Skeletal muscle satellite cell (primary cell): ENCODE measurements at regions not wholly inside any gene's neighbourhood (a gene's known extent, or its start where the extent isn't known, plus 50 kb on each side); places are given as distances from the start of the nearest gene placed in this dataset.
"Not testable (repeated sequence)": the region's sequence is repeated elsewhere in the genome, so short reads cannot be mapped to it uniquely, and the experiment has no call there.

Experiments used
- H3K27me3 ChIP-seq: 2 replicates; pipeline ENCODE4 v1.7.0; 2013; ENCODE audit warnings: low read length; ENCODE audit not compliant: control insufficient read depth, insufficient read depth
- H3K36me3 ChIP-seq: 2 replicates; pipeline ENCODE4 v1.7.0; 2013; ENCODE audit warnings: mild to moderate bottlenecking, control low read depth, low read length; ENCODE audit not compliant: insufficient read depth
- H3K4me1 ChIP-seq: 2 replicates; pipeline ENCODE4 v1.7.0; 2013; ENCODE audit warnings: low read length; ENCODE audit not compliant: control insufficient read depth, insufficient read depth
- H3K4me2 ChIP-seq: 2 replicates; pipeline ENCODE4 v1.7.0; 2013; ENCODE audit warnings: mild to moderate bottlenecking, low read length
- H3K4me3 ChIP-seq: 2 replicates; pipeline ENCODE4 v1.7.0; 2013; ENCODE audit warnings: low read length
- H3K9ac ChIP-seq: 2 replicates; pipeline ENCODE4 v1.7.0; 2013; ENCODE audit warnings: mild to moderate bottlenecking, low read depth, low read length, moderate library complexity
- H3K9me3 ChIP-seq: replicated peaks from 2 replicates; pipeline ENCODE4 v1.7.0; 2013; ENCODE audit warnings: mild to moderate bottlenecking, control low read depth, low read length

DNA sequence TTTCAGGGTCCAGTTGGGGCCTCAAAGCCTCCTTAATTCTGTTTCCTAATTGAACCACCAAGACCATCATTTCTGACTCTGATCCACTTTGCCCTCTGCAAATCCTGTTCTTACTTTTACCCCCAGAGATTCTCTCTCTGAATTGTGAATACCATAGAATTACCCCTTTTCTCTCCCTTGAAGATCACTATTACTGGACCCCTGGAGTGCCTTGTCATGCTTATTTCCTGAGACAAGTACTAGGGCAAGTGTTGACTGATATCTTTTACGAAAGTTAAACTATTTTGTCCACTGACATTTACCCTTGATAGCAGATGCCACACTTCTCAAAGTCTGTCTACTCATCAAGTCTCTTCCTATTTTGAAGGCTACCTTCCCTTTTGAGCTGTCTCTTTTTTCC, 246.9 kb upstream of the PTGER4 start:
- no peaks in the 10 kb centered on the region for H3K27me3 ChIP-seq
- H3K4me3 ChIP-seq: no peak overlapping the region
- no peaks in the 10 kb centered on the region for H3K36me3 ChIP-seq
- H3K4me2 ChIP-seq: no peak overlapping the region
- no peak overlapping the region for H3K9ac ChIP-seq
- no peaks in the 10 kb centered on the region for H3K9me3 ChIP-seq
- peaks cover 28% of the 10 kb centered on the region for H3K4me1 ChIP-seq

DNA sequence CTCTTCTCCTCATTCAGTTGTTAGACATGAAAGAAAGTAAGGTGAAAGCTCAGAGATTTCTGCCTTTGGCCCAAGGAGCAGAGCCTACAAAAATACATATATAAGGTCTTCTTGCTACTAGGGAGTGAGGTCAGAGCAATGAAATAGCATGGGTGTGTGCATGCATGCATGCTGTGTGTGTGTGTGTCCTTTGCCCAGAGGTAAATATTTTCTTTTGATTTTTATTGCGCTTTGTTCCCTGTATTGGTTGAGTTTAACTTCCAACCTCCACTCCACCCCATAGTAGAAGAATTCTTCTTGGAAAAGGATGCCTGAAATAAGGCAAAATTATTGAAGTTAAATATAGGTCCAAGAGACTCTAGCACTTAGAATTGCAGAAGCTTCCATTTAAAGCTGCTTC, 248.0 kb upstream of the PTGER4 start:
- Histone ChIP-seq H3K4me2 (no peak overlapping the region), H3K9ac (no peak overlapping the region), H3K27me3 (no peaks in the 10 kb centered on the region), H3K4me3 (no peak overlapping the region), H3K4me1 (peaks cover 25% of the 10 kb centered on the region), H3K9me3 (no peaks in the 10 kb centered on the region), H3K36me3 (no peaks in the 10 kb centered on the region)

DNA sequence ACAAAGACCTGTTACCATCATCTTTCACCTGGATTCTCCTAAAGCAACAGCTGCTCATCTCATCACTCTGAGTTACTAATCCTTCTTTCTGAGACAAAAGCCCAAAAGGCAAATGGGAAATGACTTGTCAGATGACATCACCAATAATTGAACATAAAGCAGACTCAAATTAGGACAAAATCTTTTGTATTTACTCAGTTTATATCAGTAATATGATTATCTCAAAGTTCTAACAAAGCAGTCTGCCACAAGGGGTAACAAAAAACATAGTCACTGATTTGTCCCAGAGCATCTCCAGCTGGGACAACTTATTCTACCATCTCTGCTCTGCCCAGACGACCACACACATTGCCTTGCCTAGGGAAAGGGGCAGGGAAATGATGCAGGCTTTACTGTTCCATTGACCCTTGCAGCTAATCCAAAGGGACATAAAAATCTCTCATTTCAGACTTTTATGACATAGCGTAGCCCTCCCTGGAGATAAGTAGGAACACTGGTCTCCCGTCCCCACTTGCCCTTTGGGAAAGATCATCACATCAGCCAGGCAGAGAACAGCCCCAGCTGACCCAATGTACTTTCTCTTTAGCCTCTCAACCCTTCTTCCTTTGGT, 249.5 kb upstream of the PTGER4 start:
- Histone ChIP-seq H3K36me3 (no peaks in the 10 kb centered on the region), H3K27me3 (no peaks in the 10 kb centered on the region), H3K4me2 (no peak overlapping the region), H3K4me3 (no peak overlapping the region), H3K9me3 (no peaks in the 10 kb centered on the region), H3K4me1 (peaks cover 25% of the 10 kb centered on the region), H3K9ac (no peak overlapping the region)

DNA sequence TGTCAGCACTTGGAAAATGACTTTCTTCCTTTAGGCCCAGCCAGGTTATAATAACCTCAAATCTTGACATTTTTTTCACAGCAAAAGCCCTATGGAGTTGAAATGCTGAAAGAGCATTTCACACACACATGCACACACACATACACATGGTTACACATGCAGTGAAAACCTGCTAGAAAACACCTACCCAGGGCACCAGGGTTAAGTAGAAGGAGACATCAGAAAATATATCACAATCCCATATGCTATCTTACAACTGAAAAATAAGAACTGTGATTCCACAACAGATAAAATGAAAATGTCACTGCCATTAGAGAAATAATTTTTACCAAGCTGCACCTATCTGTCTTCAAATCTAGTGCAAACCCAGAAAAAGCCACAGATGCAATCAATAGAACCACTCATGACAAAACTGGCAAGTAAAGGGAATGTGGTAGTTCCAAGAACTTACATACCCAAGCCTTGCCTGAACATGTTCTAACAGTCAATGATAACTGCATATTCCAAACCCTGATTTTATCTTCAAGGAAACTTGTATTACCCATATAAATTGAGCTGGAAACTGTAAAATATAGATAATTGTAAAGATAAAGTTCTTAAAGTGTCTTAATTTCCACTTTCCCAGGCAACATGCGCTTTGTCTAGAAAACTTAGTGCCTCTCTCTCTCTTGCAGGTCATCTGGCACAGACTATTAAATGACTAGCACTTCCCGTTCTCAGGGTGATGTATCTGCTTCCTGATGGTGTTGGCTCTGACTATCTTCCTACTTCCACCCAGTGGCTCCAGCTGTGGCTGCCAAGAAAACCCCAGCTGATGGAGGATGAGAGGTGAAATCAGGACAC, 250.2 kb upstream of the PTGER4 start:
- no peaks in the 10 kb centered on the region for H3K9me3 ChIP-seq
- H3K4me1 ChIP-seq: peaks cover 25% of the 10 kb centered on the region
- H3K36me3 ChIP-seq: no peaks in the 10 kb centered on the region
- H3K4me2 ChIP-seq: no peak overlapping the region
- no peak overlapping the region for H3K4me3 ChIP-seq
- no peak overlapping the region for H3K9ac ChIP-seq
- H3K27me3 ChIP-seq: no peaks in the 10 kb centered on the region

DNA sequence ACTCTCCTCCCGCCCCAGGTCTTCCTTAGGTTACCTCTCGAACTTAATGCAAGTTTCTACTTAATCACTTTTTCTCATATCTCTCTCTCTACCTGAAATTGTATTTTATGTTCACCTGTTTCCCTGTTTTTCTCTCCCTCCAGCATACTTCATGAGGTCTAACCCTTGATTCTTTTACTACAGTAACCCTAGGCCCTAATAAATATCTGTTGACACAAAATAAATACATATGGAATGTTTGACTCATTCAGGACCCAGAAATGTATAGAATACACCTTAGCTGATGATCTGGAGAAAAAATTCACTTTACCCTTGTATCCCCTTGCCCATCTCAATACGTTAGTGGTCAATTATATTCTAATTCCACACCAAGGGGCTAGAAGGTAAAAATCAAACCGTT, 250.9 kb upstream of the PTGER4 start:
- no peaks in the 10 kb centered on the region for H3K9me3 ChIP-seq
- H3K4me1 ChIP-seq: peaks cover 25% of the 10 kb centered on the region
- peak overlapping the region; percentile 10 for H3K4me2 ChIP-seq
- H3K27me3 ChIP-seq: no peaks in the 10 kb centered on the region
- H3K36me3 ChIP-seq: no peaks in the 10 kb centered on the region
- H3K9ac ChIP-seq: peak overlapping the region; percentile 8
- H3K4me3 ChIP-seq: no peak overlapping the region

DNA sequence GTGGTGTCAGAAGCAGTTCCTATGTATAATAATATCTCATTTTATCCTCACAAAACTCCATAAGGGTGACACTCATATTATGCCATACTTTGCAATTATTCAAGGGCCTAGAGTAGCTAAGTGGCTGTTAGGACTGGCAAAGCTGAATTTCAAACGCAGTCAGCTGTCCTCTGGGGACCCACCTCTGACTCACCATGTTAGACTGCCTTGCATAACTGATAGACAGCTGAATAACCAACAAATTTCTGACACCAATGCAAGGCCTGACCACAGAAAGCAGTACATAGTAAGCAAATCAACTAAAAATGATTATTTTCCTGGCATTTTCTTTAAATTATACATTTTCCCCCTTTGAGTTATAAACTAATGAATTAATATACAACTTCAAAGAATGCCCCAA, 251.6 kb upstream of the PTGER4 start:
- H3K36me3 ChIP-seq: no peaks in the 10 kb centered on the region
- H3K4me2 ChIP-seq: peak overlapping the region; percentile 10
- no peaks in the 10 kb centered on the region for H3K9me3 ChIP-seq
- peak overlapping the region; percentile 8 for H3K9ac ChIP-seq
- no peaks in the 10 kb centered on the region for H3K27me3 ChIP-seq
- no peak overlapping the region for H3K4me3 ChIP-seq
- peaks cover 25% of the 10 kb centered on the region for H3K4me1 ChIP-seq

DNA sequence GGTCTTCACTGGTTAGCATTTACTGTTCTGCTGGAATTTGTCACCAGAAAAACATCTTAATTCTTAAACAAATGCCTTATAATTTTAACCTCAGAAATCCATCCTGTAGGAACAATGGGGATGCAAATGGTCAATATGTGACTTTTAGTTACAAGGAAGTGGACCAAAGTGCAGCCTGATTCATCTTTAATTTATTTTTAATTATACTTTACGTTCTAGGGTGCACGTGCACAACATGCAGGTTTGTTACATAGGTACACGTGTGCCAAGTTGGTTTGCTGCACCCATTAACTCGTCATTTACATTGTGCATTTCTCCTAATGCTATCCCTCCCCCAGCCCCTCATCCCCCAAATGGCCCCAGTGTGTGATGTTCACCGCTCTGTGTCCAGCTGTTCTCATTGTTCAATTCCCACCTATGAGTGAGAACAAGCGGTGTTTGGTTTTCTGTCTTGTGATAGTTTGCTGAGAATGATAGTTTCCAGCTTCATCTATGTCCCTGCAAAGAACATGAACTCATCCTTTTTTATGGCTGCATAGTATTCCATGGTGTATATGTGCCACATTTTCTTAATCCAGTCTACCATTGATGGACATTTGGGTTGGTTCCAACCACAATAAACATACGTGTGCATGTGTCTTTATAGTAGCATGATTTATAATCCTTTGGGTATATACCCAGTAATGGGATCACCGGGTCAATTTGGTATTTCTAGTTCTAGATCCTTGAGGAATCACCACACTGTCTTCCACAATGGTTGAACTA, 262.5 kb upstream of the PTGER4 start:
- not testable (repeated sequence) for H3K4me2 ChIP-seq, H3K4me1 ChIP-seq, H3K27me3 ChIP-seq, H3K9me3 ChIP-seq, H3K36me3 ChIP-seq, H3K9ac ChIP-seq, H3K4me3 ChIP-seq

DNA sequence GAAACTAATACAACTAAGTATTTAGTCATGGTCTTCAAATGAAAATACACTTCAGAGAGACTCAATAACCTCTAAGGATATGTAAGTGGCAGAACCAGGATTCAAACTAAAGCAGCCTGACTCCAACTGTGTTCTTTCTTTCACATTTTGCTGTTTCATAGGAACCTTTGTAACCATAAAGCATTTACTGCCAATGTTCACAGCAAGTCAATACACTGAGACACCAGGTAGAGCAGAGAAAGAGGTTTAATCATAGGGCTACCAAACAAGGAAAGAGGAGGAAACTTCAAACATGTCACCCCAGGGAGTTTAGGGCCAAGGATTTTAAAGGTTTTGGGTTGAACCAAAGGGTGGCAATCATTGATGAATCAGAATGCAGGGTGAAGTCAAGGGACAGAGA, 263.1 kb upstream of the PTGER4 start:
- H3K4me2 ChIP-seq: no peak overlapping the region
- H3K36me3 ChIP-seq: no peaks in the 10 kb centered on the region
- no peaks in the 10 kb centered on the region for H3K27me3 ChIP-seq
- no peak overlapping the region for H3K4me3 ChIP-seq
- H3K9me3 ChIP-seq: no peaks in the 10 kb centered on the region
- H3K9ac ChIP-seq: no peak overlapping the region
- no peaks in the 10 kb centered on the region for H3K4me1 ChIP-seq

DNA sequence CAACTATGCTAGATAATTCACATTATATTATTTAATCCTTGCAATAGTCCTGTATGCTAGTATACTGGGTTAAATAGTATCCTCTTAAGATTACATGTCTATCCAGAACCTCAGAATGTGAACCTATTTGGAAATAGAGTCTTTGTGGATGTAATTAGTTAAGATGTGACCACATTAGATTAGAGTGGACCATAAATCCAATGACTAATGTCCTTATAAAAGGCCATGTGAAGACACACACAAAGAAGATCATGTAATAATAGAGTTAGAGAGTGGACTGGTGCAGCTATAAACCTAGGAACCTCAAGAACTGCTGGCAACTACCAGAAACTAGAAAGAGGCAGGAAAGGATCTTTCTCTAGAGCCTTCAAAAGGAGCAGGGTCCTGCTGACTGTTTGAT, 263.6 kb upstream of the PTGER4 start:
- Histone ChIP-seq H3K27me3 (no peaks in the 10 kb centered on the region), H3K4me1 (peaks cover 3% of the 10 kb centered on the region), H3K36me3 (no peaks in the 10 kb centered on the region), H3K4me2 (no peak overlapping the region), H3K4me3 (no peak overlapping the region), H3K9ac (no peak overlapping the region), H3K9me3 (no peaks in the 10 kb centered on the region)

DNA sequence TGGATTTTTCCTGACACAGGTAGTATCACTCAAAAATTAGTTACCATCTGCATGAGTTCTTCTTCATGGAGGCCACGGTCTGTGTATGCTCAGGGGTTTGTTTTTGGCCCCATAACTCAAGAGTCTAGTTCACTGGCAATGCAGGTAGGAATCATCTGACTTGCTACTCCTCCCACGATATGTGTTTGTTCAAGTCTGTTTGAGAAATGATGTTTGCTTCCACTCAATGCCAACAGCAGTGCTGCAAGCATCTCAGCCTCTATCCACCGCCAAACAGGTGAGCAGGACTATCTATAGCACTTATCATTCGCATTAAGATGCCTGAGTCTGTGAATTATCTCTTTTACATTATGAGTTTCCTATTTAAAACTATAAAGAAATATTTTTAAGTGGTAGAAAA, 264.8 kb upstream of the PTGER4 start:
- no peaks in the 10 kb centered on the region for H3K36me3 ChIP-seq
- no peak overlapping the region for H3K9ac ChIP-seq
- H3K27me3 ChIP-seq: no peaks in the 10 kb centered on the region
- peaks cover 15% of the 10 kb centered on the region for H3K4me1 ChIP-seq
- H3K9me3 ChIP-seq: no peaks in the 10 kb centered on the region
- no peak overlapping the region for H3K4me2 ChIP-seq
- H3K4me3 ChIP-seq: no peak overlapping the region

DNA sequence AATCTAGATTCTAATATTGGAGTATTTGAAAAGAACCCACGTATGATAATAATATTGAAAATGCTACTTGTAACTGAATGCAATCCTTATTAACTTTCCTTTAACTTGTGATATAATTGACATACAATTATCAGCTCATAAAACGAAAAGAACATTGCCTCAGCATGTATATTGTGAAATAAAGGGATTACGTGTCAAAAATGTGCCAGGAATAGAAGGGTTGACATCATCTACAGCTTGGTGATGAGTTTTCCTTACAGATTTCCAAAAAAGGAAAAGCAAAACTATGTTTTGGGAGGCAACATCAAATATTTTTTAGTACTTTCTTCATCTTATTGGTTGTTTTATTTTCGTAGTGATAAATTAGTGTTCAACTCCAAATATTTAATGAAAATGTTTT, 266.0 kb upstream of the PTGER4 start:
- Histone ChIP-seq H3K9ac (no peak overlapping the region), H3K36me3 (no peaks in the 10 kb centered on the region), H3K9me3 (no peaks in the 10 kb centered on the region), H3K4me3 (no peak overlapping the region), H3K27me3 (no peaks in the 10 kb centered on the region), H3K4me2 (no peak overlapping the region), H3K4me1 (peaks cover 18% of the 10 kb centered on the region)
